GM19395 (cell line): ENCODE measurements at regions not wholly inside any gene's neighbourhood (a gene's known extent, or its start where the extent isn't known, plus 50 kb on each side); places are given as distances from the start of the nearest gene placed in this dataset.
"Not testable (repeated sequence)": the region's sequence is repeated elsewhere in the genome, so short reads cannot be mapped to it uniquely, and the experiment has no call there.

Experiments used
- ATAC-seq: cut with Tn5 transposase; IDR thresholded peaks from one replicate; pipeline ENCODE4 v1.9.1; 2021; ENCODE audit warnings: mild to moderate bottlenecking, moderate library complexity; ENCODE audit not compliant: unreplicated experiment

- no peak for ATAC-seq
Measured at GRCh38 chr4:20196476-20196875, 55.2 kb upstream of the SLIT2 start.

DNA sequence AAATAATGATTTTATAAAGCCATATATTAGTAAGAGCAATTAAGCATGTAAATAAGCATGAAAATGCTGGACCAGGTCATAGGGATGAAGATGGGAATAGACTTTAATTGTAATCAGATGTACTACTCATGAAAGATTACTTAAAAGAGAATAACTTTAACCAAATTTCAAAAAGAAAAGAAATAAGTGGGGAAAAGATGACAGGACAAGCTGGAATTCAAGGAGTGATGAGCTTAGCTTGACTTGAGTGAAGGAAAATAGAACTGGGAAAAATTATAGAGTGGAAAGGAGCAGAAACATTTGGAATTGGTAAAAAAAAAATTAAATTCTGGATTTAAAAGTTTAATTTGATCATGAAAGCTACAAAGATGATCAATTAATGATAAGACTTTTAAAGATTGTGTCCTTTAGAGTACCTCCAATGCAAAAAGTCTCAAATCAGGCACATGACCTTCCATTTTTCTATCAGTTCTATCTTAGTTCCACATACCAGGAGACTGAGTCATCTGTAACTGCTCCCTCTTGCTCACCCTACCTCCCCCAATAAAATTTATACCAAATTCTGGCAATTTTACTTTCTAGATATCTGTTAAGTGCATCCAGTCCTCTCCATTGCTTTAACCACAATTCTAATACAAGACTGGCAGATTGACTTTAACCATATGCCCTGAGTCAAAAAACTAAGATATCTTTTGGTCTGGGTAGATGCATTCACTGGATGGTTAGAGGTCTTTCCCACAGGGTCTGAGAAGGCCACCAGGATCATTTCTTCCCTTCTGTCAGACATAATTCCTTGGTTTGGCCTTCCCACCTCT, 56.4 kb upstream of the SLIT2 start:
- no peak for ATAC-seq

DNA sequence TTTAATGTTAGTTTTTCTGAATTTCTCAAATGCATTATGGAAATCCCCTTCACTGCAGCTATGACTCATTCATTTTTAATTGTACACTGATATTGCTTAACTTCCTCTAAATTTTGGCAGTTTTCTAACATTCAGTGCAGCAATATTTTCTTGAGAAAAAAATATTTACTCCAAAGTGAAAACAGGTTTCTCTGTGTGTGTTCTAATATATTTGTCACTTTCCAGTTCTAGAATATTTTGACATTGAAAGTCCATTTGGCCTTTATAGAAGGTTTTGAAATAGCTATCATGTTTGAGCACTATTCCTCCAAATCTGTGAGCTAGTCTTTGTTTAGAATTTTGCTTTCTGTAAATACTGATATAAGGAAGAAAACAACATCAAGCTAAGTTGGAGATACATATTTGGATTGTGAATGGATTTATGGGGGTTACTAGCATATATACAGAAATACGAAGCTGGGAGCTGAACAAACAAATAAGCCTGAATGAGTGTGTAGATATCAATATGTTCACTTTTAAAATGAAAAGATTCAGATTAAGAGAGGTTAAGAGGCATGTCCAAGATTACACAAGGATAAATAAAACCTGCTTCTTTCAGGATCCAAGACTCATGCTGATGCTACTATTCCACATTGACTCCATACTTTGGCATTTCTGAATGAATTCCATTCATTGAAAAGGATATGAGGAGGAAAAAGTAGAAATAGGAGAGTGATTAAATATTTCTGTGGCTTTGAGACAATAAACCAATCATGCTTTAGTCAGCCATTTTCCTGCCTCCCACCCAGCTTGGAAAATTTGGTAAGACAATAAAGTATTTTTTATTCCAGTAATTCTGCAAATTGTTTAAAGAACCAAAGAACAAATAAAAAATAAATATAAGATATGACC, 57.3 kb upstream of the SLIT2 start:
- no peak for ATAC-seq

GRCh38 chr4:20193141-20193936, 58.4 kb upstream of the SLIT2 start:
- no peak for ATAC-seq

- ATAC-seq, result no peak
Measured at GRCh38 chr4:20192736-20193135, 59.0 kb upstream of the SLIT2 start.

DNA sequence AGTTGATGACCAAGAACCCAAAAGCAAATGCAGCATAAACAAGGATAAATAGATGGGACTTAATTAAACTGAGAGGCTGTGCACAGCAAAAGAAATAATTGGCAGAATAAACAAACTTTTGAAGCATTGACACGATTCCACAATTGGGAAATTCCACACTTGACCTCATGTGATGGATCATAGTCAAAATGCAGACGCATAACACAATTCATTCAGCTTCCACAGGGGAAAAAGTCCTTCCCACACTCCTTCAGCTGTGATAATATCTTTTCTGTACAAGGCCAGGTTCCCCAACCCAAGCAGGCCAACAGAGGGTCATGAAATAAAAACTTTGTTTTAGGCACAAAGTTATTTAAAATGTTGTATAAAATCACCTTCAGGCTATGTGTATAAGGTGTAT, 66.6 kb upstream of the SLIT2 start:
- ATAC-seq, result no peak

GRCh38 chr4:20183131-20183530, 68.6 kb upstream of the SLIT2 start:
- ATAC-seq, result not testable (repeated sequence)

DNA sequence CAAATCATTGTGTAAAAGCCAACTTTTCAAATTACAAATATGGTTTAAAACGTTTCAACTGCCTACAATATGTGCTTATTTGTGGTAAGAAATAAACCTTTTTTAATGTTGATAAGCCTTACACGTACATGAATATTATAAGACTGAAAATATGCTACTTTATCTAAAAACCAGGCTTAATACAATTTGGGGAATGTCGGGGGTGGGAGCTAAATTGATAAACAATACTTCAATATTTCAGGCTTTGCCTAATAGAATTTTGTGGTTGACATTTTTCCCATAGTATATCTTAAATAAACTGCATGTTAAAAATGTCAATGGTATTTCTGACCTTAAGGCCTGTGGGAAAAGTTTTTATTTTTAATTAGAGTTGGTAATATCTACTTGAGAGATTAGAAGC, 69.8 kb upstream of the SLIT2 start:
- ATAC-seq, result no peak

- ATAC-seq, result no peak
Measured at GRCh38 chr4:20180509-20180908, 71.2 kb upstream of the SLIT2 start.

GRCh38 chr4:20178902-20179576, 72.7 kb upstream of the SLIT2 start:
- ATAC-seq, result no peak

DNA sequence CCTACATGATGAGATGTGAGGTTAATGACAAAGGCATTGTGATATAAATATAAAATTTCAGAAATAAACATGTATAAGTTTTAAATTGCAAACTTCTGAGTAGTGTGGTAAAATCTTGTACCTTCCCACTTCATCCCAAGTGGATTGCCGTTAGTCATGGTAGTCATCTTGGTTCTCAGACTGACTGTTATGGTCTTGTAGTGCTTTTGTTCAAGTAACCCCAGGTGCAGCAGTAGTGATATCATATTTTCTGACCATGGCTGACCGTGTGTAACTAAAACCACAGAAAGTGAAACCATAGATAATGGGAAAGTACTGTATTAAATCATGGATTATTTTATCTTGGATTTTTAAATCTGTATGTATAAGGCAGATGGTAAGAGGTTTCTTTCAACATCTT, 74.8 kb upstream of the SLIT2 start:
- no peak for ATAC-seq

DNA sequence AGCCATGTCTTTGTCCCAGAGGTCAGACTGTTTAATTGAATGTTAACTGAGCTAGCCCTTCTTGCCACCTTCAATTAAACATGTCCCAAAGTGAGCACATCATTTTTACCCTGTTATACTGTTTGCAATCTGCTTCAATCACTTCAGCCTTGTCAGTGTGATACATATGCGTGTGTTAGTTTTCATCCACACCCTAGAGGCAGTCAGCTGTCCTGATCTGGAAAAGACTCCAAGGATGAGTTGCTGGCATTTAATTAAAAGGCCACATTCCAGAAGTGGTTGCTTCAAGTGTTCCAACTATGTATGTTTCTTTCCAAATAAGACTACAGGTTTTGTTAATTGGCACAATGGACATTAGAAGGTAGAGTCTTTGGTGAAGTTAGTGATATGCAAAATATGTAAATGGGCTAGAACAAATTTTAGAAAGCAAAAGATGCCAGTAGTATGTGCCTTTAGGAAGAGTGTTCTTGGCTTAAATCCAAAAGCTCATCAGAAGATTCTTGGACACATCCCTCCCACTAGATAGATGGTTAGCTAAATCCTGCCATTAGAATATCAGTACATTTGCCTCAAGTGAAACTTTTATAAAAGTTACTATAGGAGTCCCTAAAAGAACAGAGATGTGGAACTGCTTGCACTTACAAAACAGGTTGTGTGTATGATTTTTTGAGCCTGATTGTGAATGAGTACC, 79.5 kb upstream of the SLIT2 start:
- ATAC-seq, result no peak

- no peak for ATAC-seq
Measured at GRCh38 chr4:20166544-20166943, 85.2 kb upstream of the SLIT2 start.

DNA sequence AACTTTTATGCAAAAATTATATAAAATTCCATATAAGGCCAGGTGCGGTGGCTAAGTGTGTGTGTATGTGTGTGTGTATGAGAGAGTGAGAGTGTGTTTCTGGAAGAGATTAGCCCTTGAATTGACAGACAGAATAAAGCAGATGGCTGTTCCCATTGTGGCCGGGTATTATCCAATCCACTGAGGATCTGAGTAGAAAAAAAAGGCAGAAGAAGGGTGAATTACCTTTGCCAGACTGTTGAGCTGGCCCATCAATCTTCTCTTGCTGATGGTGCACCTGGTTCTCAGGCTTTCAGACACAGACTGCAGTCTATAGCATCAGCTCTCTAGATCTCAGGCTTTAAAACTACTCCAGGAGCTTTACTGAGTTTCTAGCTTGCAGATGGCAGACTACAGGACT, 92.2 kb upstream of the SLIT2 start:
- no peak for ATAC-seq

GRCh38 chr4:20158195-20158594, 93.5 kb upstream of the SLIT2 start:
- ATAC-seq, result no peak

DNA sequence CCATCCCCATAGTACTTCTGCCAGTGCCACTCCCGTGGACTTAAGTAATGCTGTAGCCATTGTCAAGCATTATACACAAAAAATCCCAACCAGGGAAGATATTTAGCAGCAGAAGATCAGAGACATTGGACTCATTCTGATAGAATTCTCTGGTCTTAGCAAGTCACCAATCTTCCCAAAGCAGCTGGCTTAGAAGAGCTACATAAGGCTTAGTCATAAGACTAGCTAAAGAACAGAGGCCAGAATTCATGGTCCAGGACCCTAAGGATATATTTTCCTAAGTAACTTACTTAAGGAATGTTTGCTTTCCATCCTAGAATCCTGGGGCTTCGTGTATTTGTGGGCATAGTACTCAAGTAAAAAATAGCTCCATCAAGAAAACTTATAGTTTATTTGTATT, 100.3 kb upstream of the SLIT2 start:
- no peak for ATAC-seq

DNA sequence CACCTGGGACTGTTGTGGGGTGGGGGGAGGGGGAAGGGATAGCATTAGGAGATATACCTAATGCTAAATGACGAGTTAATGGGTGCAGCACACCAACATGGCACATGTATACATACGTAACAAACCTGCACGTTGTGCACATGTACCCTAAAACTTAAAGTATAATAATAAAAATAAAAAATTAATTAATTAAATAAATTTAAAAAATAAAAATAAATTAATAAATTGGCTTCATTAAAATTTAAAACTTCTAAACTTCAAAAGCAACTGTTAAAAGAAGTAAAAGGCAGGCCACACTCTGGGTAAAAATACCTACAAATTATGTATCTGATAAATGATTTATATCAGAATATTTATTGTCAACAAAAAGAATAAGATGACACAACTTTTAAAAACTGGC, 102.6 kb upstream of the SLIT2 start:
- not testable (repeated sequence) for ATAC-seq

DNA sequence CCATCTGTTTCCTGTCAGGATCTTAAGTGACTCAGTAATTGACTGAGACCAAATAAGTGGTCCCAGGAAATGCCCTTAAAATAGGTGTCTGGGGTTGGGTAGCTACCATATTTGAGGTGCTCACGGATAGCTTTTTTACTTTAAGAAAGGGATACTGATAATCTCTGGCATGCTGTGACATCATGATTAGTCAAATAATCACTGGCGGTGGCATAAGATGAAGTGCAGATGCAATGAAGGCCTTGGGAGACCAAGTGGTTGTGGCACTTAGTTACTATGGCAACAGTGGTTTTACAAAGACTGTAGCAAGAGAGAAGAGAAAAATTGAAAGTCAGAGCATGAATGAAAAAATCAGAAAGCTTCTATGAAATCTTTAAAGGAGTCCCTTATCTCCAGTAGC, 114.5 kb upstream of the SLIT2 start:
- ATAC-seq, result no peak

DNA sequence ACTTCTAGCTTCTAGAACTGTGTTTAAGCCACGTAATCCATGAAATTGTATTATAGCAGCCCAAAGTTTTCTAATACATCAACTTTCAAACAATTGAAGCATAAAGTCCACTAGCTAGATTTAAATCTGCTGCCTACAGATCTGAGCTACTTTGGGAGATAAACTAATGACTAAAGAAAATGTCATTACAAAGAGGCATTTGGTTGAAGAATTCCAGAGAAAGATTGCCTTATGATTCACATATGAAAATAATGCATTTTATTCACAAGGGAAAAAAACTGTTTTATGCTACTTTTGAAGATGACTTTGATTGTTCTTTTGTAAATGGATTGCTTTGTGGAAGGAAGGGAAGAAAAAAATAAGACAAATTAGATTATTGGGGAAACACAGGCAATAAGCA, 124.1 kb upstream of the SLIT2 start:
- ATAC-seq, result no peak

DNA sequence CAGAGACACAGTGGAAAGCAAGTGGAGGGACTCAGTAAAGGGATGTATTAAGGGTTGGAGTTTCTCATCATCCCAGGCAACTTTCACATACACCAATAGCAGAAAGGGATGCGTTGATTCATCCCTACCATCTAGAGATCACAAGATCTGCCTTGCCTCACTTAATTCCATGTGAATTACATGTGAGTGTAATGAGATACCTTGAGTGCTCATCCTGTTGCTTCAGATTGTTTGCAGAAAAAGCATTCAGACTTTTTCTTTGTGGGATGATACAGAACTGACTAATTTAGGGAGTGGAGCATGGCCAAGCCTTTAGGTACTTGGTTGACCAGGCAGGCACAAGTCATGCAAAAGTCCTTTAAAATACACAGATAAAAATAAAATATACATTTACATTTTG, 124.8 kb upstream of the SLIT2 start:
- ATAC-seq, result no peak
